ENCODE measurements at regions not wholly inside any gene's neighbourhood (a gene's known extent, or its start where the extent isn't known, plus 50 kb on each side); places are given as distances from the start of the nearest gene placed in this dataset.

DNA sequence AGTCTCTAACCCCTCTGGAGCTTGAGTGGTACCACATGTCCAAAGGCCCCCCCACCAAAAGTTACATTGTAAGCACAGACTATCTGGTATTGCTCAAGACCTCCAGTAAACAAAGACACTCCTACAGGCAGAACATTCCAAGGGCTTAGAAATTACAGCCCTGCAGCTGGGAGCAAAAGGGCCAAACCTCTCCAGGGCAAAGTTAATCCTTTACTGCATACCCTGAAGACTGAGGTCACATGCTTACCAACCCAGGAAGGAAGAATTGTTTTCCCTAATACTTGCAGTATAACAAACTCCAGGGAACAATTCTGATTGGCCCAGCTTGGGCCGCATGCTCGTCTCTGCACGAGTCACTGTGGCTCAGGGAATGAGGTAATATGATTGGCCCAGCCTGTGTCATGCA is 266.1 kb upstream of the NR2F2 start (continued):
- TF ChIP-seq, protein P1, sequence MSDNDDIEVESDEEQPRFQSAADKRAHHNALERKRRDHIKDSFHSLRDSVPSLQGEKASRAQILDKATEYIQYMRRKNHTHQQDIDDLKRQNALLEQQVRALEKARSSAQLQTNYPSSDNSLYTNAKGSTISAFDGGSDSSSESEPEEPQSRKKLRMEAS (IDR thresholded peaks at IDR 0.05), result peak; percentile 62
- no peak for TF ChIP-seq EP300 (IDR thresholded peaks at IDR 0.05; ENCODE audit: borderline replicate concordance in 1 of 2, low read depth in 2 of 2, low read length in 2 of 2)
- no peak for TF ChIP-seq SP1 (IDR thresholded peaks at IDR 0.05; ENCODE audit: low read depth, low read length)
- TF ChIP-seq, protein P2, sequence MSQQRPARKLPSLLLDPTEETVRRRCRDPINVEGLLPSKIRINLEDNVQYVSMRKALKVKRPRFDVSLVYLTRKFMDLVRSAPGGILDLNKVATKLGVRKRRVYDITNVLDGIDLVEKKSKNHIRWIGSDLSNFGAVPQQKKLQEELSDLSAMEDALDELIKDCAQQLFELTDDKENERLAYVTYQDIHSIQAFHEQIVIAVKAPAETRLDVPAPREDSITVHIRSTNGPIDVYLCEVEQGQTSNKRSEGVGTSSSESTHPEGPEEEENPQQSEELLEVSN (IDR thresholded peaks at IDR 0.05), result peak; percentile 61
- TF ChIP-seq CTBP2 (IDR thresholded peaks at IDR 0.05; ENCODE audit: borderline replicate concordance, insufficient read depth, insufficient read length, low read length), result no peak
- TF ChIP-seq TAF7 (optimal IDR thresholded peaks at IDR 0.05; ENCODE audit: borderline replicate concordance, low read depth, low read length), result no peak
- TF ChIP-seq POU5F1 (IDR thresholded peaks at IDR 0.05; ENCODE audit: low read depth, low read length), result no peak
- TF ChIP-seq SP4 (IDR thresholded peaks at IDR 0.05; ENCODE audit: low read length), result no peak
- TF ChIP-seq, protein P3, sequence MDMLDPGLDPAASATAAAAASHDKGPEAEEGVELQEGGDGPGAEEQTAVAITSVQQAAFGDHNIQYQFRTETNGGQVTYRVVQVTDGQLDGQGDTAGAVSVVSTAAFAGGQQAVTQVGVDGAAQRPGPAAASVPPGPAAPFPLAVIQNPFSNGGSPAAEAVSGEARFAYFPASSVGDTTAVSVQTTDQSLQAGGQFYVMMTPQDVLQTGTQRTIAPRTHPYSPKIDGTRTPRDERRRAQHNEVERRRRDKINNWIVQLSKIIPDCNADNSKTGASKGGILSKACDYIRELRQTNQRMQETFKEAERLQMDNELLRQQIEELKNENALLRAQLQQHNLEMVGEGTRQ (IDR thresholded peaks at IDR 0.05; ENCODE audit: low read length), result no peak
- no peak for TF ChIP-seq RBBP5 (IDR thresholded peaks at IDR 0.05; ENCODE audit: borderline replicate concordance, low read depth, low read length)
- TF ChIP-seq SUZ12 (IDR thresholded peaks at IDR 0.05; ENCODE audit: low read length), result no peak
- 0 out of 2 replicates have a peak, but pooled peaks have one; percentile 14 for TF ChIP-seq CREB1 (IDR thresholded peaks at IDR 0.05)
- TF ChIP-seq TCF12 (IDR thresholded peaks at IDR 0.05; ENCODE audit: low read depth, low read length), result no peak

Measured in H1 (cell line).